T-helper 1 cell (primary cell): ENCODE measurements at regions not wholly inside any gene's neighbourhood (a gene's known extent, or its start where the extent isn't known, plus 50 kb on each side); places are given as distances from the start of the nearest gene placed in this dataset.
A peak's percentile ranks its signal among the peaks of the same experiment; 100 is the strongest.

Experiments
- DNase-seq, 5 donors: peaks; one replicate each; pipeline ENCODE4 v3.0.0-alpha.2; 2012 to 2020

DNA sequence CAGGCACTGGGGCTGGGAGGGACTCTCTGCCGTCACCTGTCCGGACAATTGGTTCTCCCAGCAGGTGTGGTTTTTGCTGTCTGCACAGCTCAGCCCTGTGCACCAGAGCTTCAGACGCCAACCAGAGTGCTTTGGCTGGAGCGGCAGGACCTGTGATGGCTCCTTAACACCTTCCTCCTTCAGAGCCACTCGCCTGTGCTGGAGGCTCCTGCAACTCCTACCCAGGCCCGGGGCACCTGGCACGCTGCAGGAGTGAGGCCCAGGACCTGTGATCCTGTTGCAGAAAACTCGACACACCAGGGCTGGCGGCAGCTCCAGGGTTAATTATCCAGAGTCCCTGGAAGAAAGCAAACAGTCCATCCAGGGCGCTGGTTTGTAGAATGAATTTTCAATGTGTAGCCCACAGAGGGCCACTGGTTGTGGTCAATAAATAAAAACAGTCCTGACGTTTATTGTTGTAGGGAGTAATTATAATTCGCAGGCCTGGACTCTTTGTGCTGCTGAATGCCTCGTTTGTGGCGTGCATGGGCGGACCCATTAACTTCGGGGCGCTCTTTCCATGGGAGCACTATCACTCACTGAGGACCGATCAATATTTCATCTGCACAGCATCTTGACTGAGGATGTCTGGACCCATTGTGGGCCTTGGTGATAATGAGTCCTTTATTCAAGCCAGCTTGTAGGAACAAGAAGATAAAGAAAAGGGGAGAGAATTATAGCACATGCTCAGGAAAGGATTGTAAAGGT, 339.7 kb upstream of the IRX4 start:
- DNase-seq: no peak

DNA sequence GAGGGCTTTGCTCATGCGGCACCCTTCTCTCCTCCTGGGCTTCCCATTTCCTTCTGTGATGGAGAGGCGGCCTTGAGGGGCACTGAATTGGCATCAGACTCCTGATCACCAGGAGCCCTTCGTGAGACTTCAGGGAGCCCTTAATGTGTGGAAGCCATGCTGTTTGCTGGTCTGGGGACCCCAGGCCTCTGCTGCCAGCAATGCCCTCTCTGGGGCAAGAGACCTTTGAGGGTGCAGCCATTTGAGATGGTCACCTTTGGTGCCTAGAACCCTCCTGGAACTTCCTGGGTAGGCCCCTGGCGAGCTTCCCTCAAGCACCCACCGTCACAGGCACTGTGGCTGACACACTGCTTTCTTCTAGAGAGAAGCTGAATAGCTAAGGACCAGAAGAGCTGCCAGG, 338.7 kb upstream of the IRX4 start:
- DNase-seq: no peak

DNA sequence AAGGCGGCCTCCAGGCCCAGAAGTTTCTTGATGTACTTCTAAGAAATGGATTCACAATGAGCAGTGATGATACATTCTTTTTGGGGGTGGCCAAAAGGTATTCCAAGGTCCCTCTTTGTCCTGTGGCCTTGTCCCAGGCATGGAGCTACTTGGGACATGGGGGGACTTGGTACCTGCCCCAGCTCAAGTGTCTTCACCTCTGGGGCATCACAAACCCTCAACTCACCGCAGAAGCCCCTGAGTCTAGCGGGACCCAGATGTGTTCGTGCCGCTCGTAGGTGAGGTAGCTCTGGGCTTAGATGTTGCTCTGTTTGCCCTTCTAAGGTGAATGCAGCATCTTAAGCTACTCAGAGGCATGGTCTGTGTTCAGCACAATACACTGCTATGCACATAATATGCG, 338.0 kb upstream of the IRX4 start:
- DNase-seq: no peak

DNA sequence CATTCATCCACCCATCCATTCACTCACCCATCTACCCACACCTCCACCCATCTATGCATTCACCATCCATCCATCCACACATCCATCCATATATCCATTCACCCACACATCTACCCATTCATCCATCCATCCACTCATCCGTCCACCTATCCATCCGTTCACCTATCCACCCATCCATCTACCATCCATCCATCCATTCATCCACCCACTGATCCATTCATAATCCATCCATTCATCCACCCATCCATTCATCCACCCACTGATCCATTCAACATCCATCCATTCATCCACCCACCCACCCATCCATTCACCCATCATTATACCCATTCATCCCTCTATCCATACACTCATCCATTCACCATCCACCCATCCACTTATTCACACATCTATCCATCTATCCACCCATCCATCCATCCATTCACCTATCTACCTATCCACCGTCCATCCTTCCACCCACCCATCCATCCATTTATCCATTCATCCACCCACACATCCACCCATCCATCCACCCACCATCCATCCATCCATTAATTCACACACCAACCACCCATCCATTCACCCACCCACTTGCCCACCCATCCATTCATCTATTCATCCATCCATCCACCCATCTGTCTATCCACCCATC, 336.5 kb upstream of the IRX4 start:
- DNase-seq: no peak

DNA sequence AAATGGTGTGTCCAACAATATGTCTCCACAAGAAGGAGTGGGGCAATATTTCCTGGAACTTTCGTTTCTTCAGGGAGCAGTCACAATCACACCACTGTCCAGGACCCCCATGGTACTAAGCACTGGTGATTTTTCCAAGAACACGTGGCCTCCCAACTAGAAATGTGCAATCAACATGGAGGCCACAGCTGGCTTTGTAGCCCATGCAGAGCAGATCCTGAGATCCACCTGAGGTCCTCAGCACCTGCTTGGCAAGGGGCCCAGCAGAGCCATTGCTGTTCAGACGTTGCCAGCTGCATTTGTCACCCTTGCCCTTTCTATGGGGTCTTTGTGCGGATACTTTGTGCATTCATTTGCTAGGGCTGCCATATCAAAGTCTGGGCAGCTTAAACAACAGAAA, 334.5 kb upstream of the IRX4 start:
- DNase-seq: no peak

DNA sequence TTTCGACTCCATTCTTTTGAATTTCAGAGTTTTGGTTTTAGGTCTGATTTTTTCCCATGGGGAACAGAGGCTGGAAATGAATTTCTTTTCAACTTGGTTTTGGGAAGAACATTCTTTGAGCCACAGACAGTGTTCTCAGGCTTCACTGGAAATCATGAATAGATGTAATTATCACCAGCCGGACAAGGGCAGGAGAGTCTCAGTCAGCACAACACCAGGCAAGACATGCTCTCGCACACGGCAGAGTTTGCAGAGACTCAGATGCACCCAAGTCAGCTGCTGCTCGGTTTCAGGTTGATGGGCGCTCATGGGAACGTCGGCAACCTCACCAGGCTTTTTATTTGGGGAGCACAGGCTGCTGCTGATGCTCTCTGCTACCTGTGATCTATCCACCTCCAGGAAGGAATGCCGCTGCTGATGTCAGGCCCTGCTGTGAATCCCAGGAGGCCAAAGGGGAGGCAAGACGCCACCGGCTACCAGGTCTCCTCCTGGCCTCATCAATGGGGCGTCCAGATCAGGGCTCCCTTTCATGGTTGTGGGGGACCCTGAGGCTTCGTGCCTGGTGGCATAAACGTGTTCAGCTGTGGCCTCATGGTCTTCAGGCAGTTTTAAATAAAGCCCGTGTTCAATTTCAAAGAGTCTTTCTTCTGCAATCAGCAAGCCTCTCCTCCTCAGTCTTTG, 332.3 kb upstream of the IRX4 start:
- no peak for DNase-seq

DNA sequence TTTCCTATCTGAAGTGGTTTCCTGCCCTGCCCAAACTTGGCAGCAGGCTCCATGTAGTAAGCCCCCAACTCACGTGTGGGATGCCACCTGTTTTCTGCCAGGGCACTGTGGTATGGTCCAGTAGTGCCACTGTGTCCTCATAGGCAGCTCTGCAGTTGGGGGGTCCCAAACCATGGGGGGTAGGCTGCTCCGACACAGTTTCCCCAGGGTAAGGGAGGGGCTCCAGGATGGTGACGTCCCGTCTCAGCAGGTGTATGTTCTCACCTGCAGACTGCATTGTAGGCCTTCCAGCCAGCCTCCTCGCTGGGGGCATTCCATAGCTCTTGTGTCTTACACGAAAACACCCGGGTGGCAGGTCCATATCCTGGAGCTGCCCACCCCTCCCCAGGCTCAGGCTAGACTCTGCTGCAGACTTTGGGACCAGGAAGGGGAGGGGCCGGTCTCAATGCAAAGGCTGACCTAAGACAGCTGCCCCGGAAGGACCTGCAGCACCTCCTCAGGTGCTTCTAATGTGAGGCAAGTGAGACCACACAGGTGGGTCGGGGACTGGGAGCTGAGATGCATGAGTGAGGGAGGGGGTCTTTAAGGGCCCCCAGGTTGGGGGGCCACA, 330.5 kb upstream of the IRX4 start:
- DNase-seq: no peak

DNA sequence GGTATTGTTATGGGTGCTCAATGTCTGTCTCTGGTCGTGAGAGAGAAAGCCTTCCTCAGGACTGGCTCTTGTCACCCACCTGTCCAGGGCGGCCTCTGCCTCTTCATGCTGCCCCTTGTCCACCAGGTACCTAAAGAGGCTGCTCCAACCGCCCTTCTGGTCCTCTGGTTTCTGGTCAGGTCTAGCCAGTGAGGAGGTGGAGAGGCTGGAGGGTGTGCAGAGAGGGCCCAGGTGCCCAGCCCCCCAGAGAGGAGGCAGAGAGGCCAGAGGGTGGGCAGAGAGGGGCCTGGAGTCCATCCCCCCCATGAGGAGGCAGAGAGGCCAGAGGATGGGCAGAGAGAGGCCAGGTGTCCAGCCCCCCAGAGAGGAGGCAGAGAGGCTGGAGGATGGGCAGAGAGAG, 329.8 kb upstream of the IRX4 start:
- DNase-seq: no peak

DNA sequence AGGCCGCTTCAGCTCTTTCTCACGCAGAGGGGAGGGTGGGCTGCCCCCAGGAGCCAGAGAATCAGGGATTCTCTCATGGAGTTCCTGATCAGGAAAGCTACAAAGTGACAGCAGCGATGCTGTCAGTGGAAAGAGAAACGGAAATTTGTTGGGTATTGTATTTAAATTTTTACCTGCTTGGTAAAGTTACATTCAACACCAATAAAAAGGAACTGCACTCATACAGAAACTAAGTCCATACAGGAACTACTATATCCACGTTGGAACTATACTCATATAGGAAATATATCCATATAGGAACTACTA, 325.5 kb upstream of the IRX4 start:
- DNase-seq: no peak

DNA sequence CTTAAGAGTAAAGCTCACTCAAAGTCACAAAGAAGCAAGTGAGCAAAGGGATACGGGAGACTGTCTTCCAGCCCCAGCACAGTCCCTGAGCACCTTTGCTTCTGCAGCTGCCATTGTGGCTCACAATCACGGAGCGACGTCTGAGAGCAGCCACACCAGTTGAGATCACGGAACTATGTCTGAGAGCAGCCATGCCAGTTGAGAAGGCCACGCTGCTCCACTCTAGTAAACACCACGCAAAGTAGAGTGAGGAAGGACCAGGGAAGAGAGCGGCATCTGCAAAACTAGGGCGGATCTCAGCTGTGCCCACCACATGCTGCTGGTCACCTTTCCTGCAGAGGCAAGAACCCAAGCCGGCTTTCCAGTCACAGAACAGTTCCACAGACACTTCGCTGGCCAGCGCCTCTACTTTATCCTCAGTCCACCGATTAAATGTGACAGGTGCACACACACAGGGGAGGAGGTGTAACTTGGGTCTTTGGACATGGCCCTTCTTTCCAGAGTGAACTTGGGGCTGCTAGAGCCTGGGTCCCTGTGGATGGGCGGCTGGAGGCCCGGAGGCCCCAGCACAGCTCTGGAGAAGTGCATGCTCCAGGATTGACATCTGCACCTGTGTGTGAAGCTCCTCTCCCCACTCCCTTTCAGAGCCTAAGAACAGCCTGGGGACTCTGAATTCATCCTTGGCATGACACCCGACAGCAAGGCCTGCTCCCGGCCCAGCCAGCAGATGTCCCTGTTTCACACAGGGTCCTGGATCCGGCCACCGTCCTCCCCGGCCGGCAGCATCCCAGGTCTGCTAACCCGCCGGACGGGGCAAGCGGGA, 324.9 kb upstream of the IRX4 start:
- DNase-seq: no peak

DNA sequence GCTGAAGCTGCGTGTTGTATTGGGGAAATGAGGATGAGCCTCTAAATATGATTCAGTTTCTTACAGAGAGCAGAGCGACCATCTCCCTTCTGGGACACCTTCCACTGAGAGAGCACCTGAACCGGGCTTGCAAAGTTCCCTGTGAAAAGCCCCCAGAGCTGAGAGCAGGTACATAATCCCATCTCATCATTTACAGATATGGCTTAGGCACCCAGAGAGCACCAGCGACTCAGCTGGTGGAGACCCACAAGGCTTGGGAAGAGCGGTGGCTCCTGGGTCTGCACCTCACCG, 324.3 kb upstream of the IRX4 start:
- no peak for DNase-seq

DNA sequence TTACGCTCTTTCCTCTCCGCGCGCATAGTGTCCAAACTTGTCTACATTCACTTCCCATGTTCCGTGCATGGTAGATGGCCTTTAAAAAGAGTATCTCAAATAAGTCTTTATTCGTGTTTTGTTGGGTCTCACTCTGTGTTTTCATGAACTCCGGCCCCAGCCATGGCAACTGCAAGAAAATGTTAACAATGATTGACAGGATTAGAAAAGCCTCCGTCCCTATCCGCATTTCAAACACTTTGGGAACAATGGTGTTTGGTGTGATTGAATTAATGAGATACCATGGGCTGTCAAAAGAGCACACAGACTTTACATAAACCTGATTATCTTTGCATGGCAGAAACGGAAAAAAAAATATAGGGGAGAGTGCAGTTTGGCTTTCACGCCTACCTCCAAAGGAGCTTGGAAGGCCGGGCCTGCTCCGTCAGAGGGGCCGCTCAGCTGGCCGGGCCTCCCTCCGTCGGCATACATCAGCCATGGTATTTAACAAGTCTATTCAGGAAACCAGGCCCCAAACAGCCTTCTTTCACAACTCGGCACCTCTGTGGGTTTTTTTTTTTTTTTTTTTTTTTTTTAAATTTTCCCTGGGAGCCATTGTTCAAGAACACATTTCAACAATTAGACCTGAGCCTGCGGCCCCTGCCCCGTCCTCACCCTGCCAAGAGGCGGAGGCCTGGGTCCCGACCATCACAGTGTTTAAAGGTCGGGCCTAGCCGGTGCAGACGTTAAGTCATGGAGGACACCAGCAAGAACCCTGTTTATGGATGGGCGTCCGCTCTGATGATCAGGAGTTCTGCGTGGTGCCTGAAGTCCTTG, 323.8 kb upstream of the IRX4 start:
- no peak for DNase-seq

DNA sequence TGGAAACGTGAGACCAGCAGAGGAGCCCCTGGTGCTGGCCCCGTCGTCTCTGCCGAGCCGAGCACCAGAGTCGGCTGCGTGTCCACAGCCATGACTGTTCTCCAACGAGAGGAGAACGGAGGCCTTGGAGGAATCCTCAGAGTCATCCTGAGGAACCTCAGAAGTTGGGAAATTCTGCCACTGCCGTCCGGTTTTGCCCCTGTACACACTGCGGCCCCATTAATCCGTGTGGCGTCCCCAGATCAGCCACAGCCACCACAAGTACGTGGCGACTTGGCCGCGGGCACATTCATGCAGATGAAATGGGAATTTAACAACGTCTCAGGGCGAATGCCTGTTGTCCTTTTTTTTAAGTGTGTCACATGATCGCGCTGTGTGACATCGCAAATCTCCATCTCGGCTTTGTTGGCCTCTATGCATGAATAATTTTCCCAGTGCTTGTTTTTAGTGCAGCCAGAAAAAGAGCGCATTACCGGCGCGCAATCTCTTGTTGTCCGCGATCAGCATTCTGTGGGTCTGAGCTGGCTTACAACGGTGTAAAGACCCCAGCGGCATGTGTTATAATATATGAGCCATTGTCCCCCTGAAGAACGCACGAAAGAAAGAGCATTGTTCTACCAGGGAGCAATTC, 323.0 kb upstream of the IRX4 start:
- no peak for DNase-seq

DNA sequence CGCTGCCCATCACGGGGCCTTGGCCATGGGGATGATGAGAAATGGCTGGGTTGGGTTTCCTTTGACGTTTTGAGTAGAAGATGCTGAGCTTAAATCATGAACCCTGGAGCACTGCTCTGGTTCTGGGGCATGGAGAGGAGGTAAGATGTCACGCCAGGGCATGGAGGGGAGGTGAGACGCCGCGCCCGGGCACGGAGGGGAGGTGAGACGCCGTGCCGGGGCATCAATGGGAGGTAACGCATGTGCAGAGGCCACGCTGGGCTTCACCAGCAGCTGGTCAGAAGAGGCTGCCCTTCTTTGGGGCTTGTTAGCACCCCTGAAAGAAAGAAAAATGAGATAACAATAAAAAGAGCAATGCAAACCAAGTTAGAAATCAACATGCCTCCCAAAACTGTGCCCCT, 322.5 kb upstream of the IRX4 start:
- no peak for DNase-seq

DNA sequence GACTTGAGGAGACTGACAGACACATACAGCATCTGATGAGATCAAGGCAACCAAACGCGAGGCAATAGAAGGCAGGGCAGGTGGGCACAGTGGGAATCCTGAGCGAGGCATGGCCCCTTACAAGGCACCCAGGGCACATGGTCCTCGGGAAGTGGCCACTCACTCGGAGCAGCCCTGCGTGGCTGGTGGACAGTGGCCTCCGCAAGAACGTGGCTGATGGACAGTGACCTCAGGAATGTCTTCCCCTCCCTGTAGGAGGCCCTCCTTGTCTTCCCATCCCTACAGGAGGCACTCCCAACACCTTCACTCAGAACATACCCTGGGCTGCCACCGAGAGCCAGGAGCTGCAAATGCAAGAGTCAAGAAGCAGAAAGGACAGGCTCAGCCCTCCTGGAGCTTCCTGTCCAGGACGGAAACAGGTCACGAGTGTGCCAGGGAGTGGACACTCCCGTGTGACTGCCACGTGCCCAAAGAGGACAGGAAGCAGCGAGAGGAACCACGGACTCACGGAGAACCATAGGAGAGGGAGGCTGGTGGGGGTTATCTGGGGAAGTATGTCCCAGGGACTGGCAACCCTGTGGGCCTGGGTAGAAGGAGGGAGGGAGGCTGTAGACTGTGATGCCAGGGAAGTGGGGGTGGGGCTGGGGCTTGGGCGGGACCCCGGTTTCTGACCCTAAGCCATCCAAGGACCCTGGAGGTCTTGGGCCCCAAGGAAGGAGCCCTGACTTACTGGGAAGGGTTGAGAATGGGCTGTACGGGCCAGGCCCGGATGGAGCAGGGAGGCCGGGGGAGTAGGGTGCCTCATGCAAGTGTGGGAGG, 321.9 kb upstream of the IRX4 start:
- peak in 1 of 5 donors; percentile 2 for DNase-seq

DNA sequence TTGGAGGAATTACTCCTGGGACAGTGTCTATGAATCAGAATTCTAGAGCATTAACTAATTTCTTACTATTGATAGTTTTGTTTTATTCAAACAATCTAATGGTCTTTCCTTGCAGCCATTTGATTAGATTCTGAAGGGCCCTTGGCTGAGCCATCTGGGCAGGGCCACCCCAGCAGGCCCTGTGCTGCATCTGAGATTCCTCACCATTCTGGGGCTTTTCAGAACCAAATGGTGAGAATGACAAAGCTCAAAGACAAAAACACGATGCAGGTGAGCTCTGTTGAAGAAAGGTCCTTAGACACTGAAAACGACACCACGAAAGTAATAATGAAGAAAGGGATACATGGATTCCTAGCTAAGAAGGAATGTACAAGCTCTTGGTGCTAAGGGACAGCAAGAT, 321.0 kb upstream of the IRX4 start:
- DNase-seq: no peak

DNA sequence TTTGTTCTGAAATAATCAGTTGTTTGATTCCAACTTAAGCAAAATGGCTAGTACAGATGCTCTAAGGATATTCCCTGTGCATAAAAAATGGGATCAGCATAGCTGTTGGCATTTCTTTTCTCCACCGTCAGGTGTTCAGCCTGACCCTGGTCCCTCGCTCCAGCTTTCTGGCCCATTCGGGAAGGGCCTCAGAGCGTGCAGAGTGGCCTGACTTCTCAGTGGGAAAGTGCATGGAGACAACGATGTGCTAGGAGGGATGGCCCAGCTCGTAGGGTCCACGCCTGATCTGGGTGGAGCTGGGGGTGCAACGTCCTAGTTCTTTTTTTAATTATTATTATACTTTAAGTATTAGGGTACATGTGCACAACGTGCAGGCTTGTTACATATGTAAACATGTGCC, 319.1 kb upstream of the IRX4 start:
- DNase-seq: no peak

DNA sequence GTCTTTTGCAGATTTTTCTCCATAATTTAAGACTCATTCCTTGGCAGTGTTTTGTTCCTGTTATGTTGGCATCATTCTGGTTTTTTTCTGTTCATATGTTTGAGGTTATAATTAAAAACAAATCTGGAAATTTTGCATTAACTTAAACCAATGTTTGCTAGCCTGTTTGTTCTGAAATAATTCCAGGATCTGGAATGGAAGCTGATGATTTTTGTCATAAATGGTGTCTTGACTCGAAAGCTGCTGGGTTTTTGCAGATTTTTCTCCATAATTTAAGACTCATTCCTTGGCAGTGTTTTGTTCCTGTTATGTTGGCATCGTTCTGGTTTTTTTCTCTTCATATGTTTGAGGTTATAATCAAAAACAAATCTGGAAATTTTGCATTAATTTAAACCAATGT, 318.7 kb upstream of the IRX4 start:
- DNase-seq: no peak

DNA sequence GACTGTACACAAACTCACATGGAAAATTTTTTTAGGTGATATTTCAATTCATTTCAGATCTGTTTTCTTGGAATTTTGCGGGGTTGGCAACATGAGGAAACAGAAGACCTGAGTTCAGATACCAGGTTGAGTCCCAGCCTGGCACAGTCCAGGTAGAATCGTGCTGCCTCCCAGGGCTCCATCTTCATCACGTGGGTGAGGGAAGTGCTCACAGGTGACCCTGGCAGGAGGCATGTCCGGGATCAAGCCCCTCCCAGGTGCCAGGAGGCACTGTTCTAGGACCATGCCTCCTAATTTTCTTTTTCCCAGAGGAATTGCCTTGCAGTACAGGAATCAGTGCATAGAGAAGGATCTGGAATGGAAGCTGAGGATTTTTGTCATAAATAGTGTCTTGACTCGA, 318.3 kb upstream of the IRX4 start:
- DNase-seq: no peak

DNA sequence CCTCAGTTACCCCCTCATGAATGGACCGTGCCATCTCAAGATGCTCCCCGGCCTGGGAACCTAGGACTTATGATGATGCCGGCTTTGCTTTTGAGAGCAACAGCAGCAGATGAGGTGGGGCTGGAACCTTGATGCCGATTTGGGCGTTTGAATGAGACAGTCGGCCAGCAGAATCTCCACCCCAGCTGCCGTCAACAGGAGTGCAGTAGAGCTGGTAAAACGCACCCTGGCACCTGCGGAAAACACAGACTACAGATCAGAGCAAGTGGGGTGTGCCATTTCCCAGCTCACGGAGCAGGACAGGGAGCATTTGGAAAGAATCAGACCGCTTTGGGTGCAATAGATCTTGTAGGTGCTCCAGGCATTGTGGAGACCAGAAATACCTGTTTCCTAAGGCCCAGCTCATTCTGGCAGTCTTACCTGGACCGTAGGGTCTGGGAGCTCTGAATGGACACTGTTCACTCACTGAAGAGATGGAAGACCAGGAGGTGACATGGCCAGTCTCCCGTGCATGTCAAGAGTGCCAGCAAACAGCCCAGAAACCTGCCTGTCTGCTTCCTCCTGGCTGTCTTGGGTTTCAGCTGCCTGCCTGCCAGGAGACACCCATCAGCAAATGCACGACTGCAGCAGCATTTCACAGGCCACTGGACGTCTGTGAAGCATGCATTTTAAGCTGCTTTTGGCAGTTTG, 317.7 kb upstream of the IRX4 start:
- peak in 1 of 5 donors; percentile 1 for DNase-seq
